ENCODE measurements at regions not wholly inside any gene's neighbourhood (a gene's known extent, or its start where the extent isn't known, plus 50 kb on each side); places are given as distances from the start of the nearest gene placed in this dataset.

- no peaks in the 10 kb centered on the region for H3K9me3 ChIP-seq (ENCODE audit: control insufficient read depth, insufficient read depth, low read length)
- ChIA-PET POLR2A (no interaction called here), CTCF (no interaction called here)
- H3K27me3 ChIP-seq (ENCODE audit: control insufficient read depth, insufficient read depth, low read length) = peaks cover 14% of the 10 kb centered on the region
- DNase-seq (ENCODE audit: low read depth, low spot score) = no peak
- no peak for TF ChIP-seq CTCF (IDR thresholded peaks at IDR 0.05; ENCODE audit: low read depth, low read length)
- H3K27ac ChIP-seq (ENCODE audit: low read depth, low read length) = no peak overlapping the region
- no peak overlapping the region for H3K4me3 ChIP-seq (ENCODE audit: low read depth, low read length)
These were observed 196.1 kb upstream of the OSR1 start for GRCh38 chr2:19554520-19554919.

GRCh38 chr2:19552270-19552669 is 193.8 kb upstream of the OSR1 start:
- no peak overlapping the region for H3K27ac ChIP-seq (ENCODE audit: low read depth, low read length)
- peaks cover 8% of the 10 kb centered on the region for H3K9me3 ChIP-seq (ENCODE audit: control insufficient read depth, insufficient read depth, low read length)
- TF ChIP-seq CTCF (IDR thresholded peaks at IDR 0.05; ENCODE audit: low read depth, low read length) = no peak
- CTCF ChIA-PET = no interaction called here
- no peak for DNase-seq (ENCODE audit: low read depth, low spot score)
- H3K27me3 ChIP-seq (ENCODE audit: control insufficient read depth, insufficient read depth, low read length) = peaks cover 14% of the 10 kb centered on the region
- POLR2A ChIA-PET = no interaction called here
- no peak overlapping the region for H3K4me3 ChIP-seq (ENCODE audit: low read depth, low read length)

GRCh38 chr2:19550750-19551149 is 192.3 kb upstream of the OSR1 start:
- peaks cover 8% of the 10 kb centered on the region for H3K9me3 ChIP-seq (ENCODE audit: control insufficient read depth, insufficient read depth, low read length)
- H3K4me3 ChIP-seq (ENCODE audit: low read depth, low read length) = no peak overlapping the region
- POLR2A ChIA-PET = no interaction called here
- CTCF ChIA-PET = no interaction called here
- H3K27me3 ChIP-seq (ENCODE audit: control insufficient read depth, insufficient read depth, low read length) = peaks cover 14% of the 10 kb centered on the region
- H3K27ac ChIP-seq (ENCODE audit: low read depth, low read length) = no peak overlapping the region
- no peak for TF ChIP-seq CTCF (IDR thresholded peaks at IDR 0.05; ENCODE audit: low read depth, low read length)
- DNase-seq (ENCODE audit: low read depth, low spot score) = no peak

GRCh38 chr2:19549821-19550220 is 191.4 kb upstream of the OSR1 start:
- Histone ChIP-seq H3K4me3 (ENCODE audit: low read depth, low read length) (no peak overlapping the region), H3K9me3 (ENCODE audit: control insufficient read depth, insufficient read depth, low read length) (peaks cover 8% of the 10 kb centered on the region), H3K27me3 (ENCODE audit: control insufficient read depth, insufficient read depth, low read length) (peaks cover 14% of the 10 kb centered on the region), H3K27ac (ENCODE audit: low read depth, low read length) (no peak overlapping the region)
- ChIA-PET POLR2A (no interaction called here), CTCF (no interaction called here)
- TF ChIP-seq CTCF (IDR thresholded peaks at IDR 0.05; ENCODE audit: low read depth, low read length) = no peak
- DNase-seq (ENCODE audit: low read depth, low spot score) = no peak

GRCh38 chr2:19548116-19548515 is 189.7 kb upstream of the OSR1 start:
- no peak for DNase-seq (ENCODE audit: low read depth, low spot score)
- no peak overlapping the region for H3K4me3 ChIP-seq (ENCODE audit: low read depth, low read length)
- peaks cover 8% of the 10 kb centered on the region for H3K9me3 ChIP-seq (ENCODE audit: control insufficient read depth, insufficient read depth, low read length)
- peaks cover 11% of the 10 kb centered on the region for H3K27me3 ChIP-seq (ENCODE audit: control insufficient read depth, insufficient read depth, low read length)
- no peak for TF ChIP-seq CTCF (IDR thresholded peaks at IDR 0.05; ENCODE audit: low read depth, low read length)
- CTCF ChIA-PET = no interaction called here
- no peak overlapping the region for H3K27ac ChIP-seq (ENCODE audit: low read depth, low read length)
- POLR2A ChIA-PET = no interaction called here
